ENCODE measurements at regions not wholly inside any gene's neighbourhood (a gene's known extent, or its start where the extent isn't known, plus 50 kb on each side); places are given as distances from the start of the nearest gene placed in this dataset.

DNA sequence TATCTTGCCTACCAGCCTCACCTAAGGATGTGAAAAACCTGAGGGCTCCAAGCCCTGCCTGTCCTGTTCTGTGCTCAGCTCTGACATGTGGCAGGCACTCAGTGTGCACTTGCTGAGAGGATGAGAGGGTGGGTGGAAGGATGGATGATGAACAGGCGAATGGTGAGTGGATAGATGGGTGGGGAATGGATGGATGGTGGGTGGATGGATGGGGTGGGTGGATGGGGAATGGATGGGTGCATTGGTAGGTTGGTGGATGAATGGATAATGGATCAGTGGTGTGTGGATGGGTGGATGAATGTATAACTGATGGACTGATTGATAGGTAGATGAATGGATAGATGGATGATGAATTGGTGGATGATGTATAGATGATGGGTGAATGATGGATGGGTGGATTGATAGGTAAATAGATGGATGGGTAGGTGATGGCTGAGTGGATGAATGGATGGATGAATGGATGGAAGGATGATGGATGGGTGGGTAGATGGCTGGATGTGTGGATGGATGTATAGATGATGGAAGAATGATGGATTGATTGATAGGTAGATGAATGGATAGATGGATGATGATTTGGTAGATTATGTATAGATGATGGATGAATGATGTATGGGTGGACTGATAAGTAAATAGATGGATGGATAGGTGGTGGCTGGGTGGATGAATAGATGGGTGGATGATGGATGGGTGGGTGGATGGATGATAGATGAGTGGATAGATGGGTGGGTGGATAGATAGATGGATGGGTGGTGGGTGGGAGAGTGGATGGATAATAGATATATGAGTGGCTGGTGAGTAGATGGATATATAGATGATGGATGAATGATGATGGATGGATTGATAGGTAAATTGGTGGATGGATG is 69.3 kb upstream of the NKX1-1 start:
- TF ChIP-seq, protein P1, sequence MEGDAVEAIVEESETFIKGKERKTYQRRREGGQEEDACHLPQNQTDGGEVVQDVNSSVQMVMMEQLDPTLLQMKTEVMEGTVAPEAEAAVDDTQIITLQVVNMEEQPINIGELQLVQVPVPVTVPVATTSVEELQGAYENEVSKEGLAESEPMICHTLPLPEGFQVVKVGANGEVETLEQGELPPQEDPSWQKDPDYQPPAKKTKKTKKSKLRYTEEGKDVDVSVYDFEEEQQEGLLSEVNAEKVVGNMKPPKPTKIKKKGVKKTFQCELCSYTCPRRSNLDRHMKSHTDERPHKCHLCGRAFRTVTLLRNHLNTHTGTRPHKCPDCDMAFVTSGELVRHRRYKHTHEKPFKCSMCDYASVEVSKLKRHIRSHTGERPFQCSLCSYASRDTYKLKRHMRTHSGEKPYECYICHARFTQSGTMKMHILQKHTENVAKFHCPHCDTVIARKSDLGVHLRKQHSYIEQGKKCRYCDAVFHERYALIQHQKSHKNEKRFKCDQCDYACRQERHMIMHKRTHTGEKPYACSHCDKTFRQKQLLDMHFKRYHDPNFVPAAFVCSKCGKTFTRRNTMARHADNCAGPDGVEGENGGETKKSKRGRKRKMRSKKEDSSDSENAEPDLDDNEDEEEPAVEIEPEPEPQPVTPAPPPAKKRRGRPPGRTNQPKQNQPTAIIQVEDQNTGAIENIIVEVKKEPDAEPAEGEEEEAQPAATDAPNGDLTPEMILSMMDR (IDR thresholded peaks at IDR 0.05; ENCODE audit: extremely low read depth in 1 of 2, insufficient read depth in 1 of 2, low read depth in 1 of 2, low read length in 2 of 2): no peak
- TF ChIP-seq POLR2AphosphoS5 (IDR thresholded peaks at IDR 0.05; ENCODE audit: insufficient read depth, low read depth, low read length) (no peak), JUN (IDR thresholded peaks at IDR 0.05; ENCODE audit: borderline replicate concordance, insufficient read depth, insufficient read length, low read depth) (no peak), POLR2A (IDR thresholded peaks at IDR 0.05; ENCODE audit: low read depth, low read length) (no peak), MYC (IDR thresholded peaks at IDR 0.05; ENCODE audit: low read depth, low read length) (no peak)

All from endothelial cell of umbilical vein (primary cell).